BLaER1 (cell line): ENCODE measurements at regions not wholly inside any gene's neighbourhood (a gene's known extent, or its start where the extent isn't known, plus 50 kb on each side); places are given as distances from the start of the nearest gene placed in this dataset.

Experiments
- H3K27ac ChIP-seq: shearing (Covaris generic); formaldehyde crosslinking; 2 replicates; pipeline ENCODE4 v1.8.1; 2022
- H3K27me3 ChIP-seq: shearing (Covaris generic); formaldehyde crosslinking; 2 replicates; pipeline ENCODE4 v1.8.1; 2022
- H3K36me3 ChIP-seq: shearing (Covaris generic); formaldehyde crosslinking; 2 replicates; pipeline ENCODE4 v1.8.1; 2022
- H3K4me1 ChIP-seq: shearing (Covaris generic); formaldehyde crosslinking; 2 replicates; pipeline ENCODE4 v1.8.1; 2022
- H3K4me2 ChIP-seq: shearing (Covaris generic); formaldehyde crosslinking; 2 replicates; pipeline ENCODE4 v1.8.1; 2022
- H3K4me3 ChIP-seq: shearing (Covaris generic); formaldehyde crosslinking; 2 replicates; pipeline ENCODE4 v1.8.1; 2022
- H3K9ac ChIP-seq: shearing (Covaris generic); formaldehyde crosslinking; 2 replicates; pipeline ENCODE4 v1.8.1; 2022
- H3K9me3 ChIP-seq: shearing (Covaris generic); formaldehyde crosslinking; 2 replicates; pipeline ENCODE4 v1.8.1; 2022
- H4K20me1 ChIP-seq: shearing (Covaris generic); formaldehyde crosslinking; 2 replicates; pipeline ENCODE4 v1.8.1; 2022
- Cebpa-rat ChIP-seq: shearing (Covaris generic); IDR thresholded peaks from 2 replicates; pipeline ENCODE4 v1.8.1; 2022

- Histone ChIP-seq H3K4me1 (peaks cover 7% of the 10 kb centered on the region; the same call in 1 of the 2 replicates), H3K9ac (no peak overlapping the region), H4K20me1 (no peaks in the 10 kb centered on the region), H3K4me2 (no peak overlapping the region), H3K4me3 (no peak overlapping the region), H3K27me3 (no peaks in the 10 kb centered on the region), H3K36me3 (no peaks in the 10 kb centered on the region), H3K9me3 (no peaks in the 10 kb centered on the region), H3K27ac (no peak overlapping the region)
- no peak for TF ChIP-seq Cebpa-rat
These were observed 121.5 kb upstream of the NABP1 start for GRCh38 chr2:191556463-191556862.

- no peak overlapping the region for H3K9ac ChIP-seq
- no peak overlapping the region for H3K4me3 ChIP-seq
- H3K4me1 ChIP-seq: peaks cover 4% of the 10 kb centered on the region; the same call in 1 of the 2 replicates
- no peaks in the 10 kb centered on the region for H3K9me3 ChIP-seq
- no peaks in the 10 kb centered on the region for H4K20me1 ChIP-seq
- H3K27me3 ChIP-seq: no peaks in the 10 kb centered on the region
- no peak for TF ChIP-seq Cebpa-rat
- no peaks in the 10 kb centered on the region for H3K36me3 ChIP-seq
- H3K4me2 ChIP-seq: no peak overlapping the region
- no peak overlapping the region for H3K27ac ChIP-seq
These were observed 120.1 kb upstream of the NABP1 start for GRCh38 chr2:191557841-191558240.

- no peaks in the 10 kb centered on the region for H4K20me1 ChIP-seq
- peaks cover 8% of the 10 kb centered on the region; the same call in 1 of the 2 replicates for H3K4me1 ChIP-seq
- no peaks in the 10 kb centered on the region for H3K36me3 ChIP-seq
- H3K27me3 ChIP-seq: no peaks in the 10 kb centered on the region
- H3K27ac ChIP-seq: no peak overlapping the region
- H3K4me3 ChIP-seq: no peak overlapping the region
- no peak overlapping the region for H3K9ac ChIP-seq
- H3K9me3 ChIP-seq: no peaks in the 10 kb centered on the region
- H3K4me2 ChIP-seq: no peak overlapping the region
- TF ChIP-seq Cebpa-rat: no peak
These were observed 118.4 kb upstream of the NABP1 start for GRCh38 chr2:191559569-191559968.

- H3K4me3 ChIP-seq: no peak overlapping the region
- no peak overlapping the region for H3K9ac ChIP-seq
- H4K20me1 ChIP-seq: no peaks in the 10 kb centered on the region
- no peaks in the 10 kb centered on the region for H3K27me3 ChIP-seq
- H3K9me3 ChIP-seq: no peaks in the 10 kb centered on the region
- peaks cover 8% of the 10 kb centered on the region; the same call in 1 of the 2 replicates for H3K4me1 ChIP-seq
- no peaks in the 10 kb centered on the region for H3K36me3 ChIP-seq
- H3K27ac ChIP-seq: no peak overlapping the region
- no peak for TF ChIP-seq Cebpa-rat
- no peak overlapping the region for H3K4me2 ChIP-seq
These were observed 117.4 kb upstream of the NABP1 start for GRCh38 chr2:191560411-191560980.

- H3K4me3 ChIP-seq: no peak overlapping the region
- H3K4me2 ChIP-seq: no peak overlapping the region
- TF ChIP-seq Cebpa-rat: no peak
- no peaks in the 10 kb centered on the region for H3K9me3 ChIP-seq
- H4K20me1 ChIP-seq: no peaks in the 10 kb centered on the region
- H3K27me3 ChIP-seq: no peaks in the 10 kb centered on the region
- no peak overlapping the region for H3K9ac ChIP-seq
- no peaks in the 10 kb centered on the region for H3K36me3 ChIP-seq
- no peak overlapping the region for H3K27ac ChIP-seq
- peaks cover 8% of the 10 kb centered on the region; the same call in 1 of the 2 replicates for H3K4me1 ChIP-seq
These were observed 112.8 kb upstream of the NABP1 start for GRCh38 chr2:191565120-191565519.

GRCh38 chr2:191565647-191566198 is 112.2 kb upstream of the NABP1 start:
- Histone ChIP-seq H4K20me1 (no peaks in the 10 kb centered on the region), H3K36me3 (no peaks in the 10 kb centered on the region), H3K27me3 (no peaks in the 10 kb centered on the region), H3K4me1 (peaks cover 14% of the 10 kb centered on the region), H3K9me3 (no peaks in the 10 kb centered on the region), H3K4me3 (no peak overlapping the region), H3K4me2 (no peak overlapping the region), H3K27ac (no peak overlapping the region), H3K9ac (no peak overlapping the region)
- TF ChIP-seq Cebpa-rat: no peak

- Histone ChIP-seq H3K4me1 (peaks cover 20% of the 10 kb centered on the region), H4K20me1 (no peaks in the 10 kb centered on the region), H3K27ac (no peak overlapping the region), H3K36me3 (no peaks in the 10 kb centered on the region), H3K4me3 (no peak overlapping the region), H3K9ac (no peak overlapping the region), H3K27me3 (no peaks in the 10 kb centered on the region), H3K4me2 (no peak overlapping the region), H3K9me3 (no peaks in the 10 kb centered on the region)
- TF ChIP-seq Cebpa-rat: no peak
These were observed 111.6 kb upstream of the NABP1 start for GRCh38 chr2:191566344-191566743.

GRCh38 chr2:191567206-191567605 is 110.7 kb upstream of the NABP1 start:
- H3K4me2 ChIP-seq: no peak overlapping the region
- no peak overlapping the region for H3K9ac ChIP-seq
- TF ChIP-seq Cebpa-rat: no peak
- no peaks in the 10 kb centered on the region for H3K9me3 ChIP-seq
- no peaks in the 10 kb centered on the region for H4K20me1 ChIP-seq
- H3K36me3 ChIP-seq: no peaks in the 10 kb centered on the region
- H3K4me1 ChIP-seq: peaks cover 22% of the 10 kb centered on the region
- H3K27ac ChIP-seq: no peak overlapping the region
- no peaks in the 10 kb centered on the region for H3K27me3 ChIP-seq
- H3K4me3 ChIP-seq: no peak overlapping the region

GRCh38 chr2:191569025-191569424 is 108.9 kb upstream of the NABP1 start:
- Histone ChIP-seq H3K9me3 (no peaks in the 10 kb centered on the region), H4K20me1 (no peaks in the 10 kb centered on the region), H3K4me2 (no peak overlapping the region), H3K27ac (no peak overlapping the region), H3K36me3 (no peaks in the 10 kb centered on the region), H3K27me3 (no peaks in the 10 kb centered on the region), H3K4me1 (peaks cover 15% of the 10 kb centered on the region), H3K4me3 (no peak overlapping the region), H3K9ac (no peak overlapping the region)
- TF ChIP-seq Cebpa-rat: no peak

GRCh38 chr2:191571163-191571769 is 106.7 kb upstream of the NABP1 start:
- Histone ChIP-seq H3K36me3 (no peaks in the 10 kb centered on the region), H4K20me1 (no peaks in the 10 kb centered on the region), H3K9me3 (no peaks in the 10 kb centered on the region), H3K4me2 (peak overlapping the region; percentile 46), H3K27ac (no peak overlapping the region), H3K4me1 (peaks cover 14% of the 10 kb centered on the region), H3K27me3 (no peaks in the 10 kb centered on the region), H3K4me3 (no peak overlapping the region), H3K9ac (no peak overlapping the region)
- TF ChIP-seq Cebpa-rat: no peak
